ENCODE measurements at regions not wholly inside any gene's neighbourhood (a gene's known extent, or its start where the extent isn't known, plus 50 kb on each side); places are given as distances from the start of the nearest gene placed in this dataset.

DNA sequence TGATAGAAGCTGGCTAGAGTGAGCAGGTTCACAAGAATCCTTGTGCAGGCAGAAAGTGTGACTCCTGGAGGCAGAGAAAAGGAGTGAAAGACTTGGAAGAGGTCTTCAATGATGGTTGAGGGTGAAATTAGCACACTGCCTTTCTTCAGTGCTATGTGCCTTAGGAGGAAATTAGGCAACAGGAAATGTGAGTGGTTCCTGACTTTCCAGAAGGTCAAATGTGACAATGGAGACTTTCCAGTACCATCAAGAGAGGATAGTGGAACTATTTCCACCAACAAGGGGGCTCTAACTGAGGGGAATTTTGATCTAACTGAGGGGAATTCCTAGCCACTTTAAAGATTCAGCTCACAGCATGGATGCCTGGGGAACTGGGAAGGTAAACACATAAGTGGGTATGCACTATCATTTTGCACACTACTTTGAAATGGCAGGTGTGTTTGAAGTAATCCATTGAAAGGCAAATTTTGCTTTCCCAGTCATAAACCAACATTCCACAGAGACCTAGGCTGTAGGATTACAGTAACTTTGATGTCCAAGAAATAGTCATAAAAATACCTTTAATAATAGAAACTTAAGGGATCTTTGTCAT, 90.0 kb downstream of the PERP start:
- DNase-seq (ENCODE audit: low spot score) = no peak
- TF ChIP-seq, protein P1, sequence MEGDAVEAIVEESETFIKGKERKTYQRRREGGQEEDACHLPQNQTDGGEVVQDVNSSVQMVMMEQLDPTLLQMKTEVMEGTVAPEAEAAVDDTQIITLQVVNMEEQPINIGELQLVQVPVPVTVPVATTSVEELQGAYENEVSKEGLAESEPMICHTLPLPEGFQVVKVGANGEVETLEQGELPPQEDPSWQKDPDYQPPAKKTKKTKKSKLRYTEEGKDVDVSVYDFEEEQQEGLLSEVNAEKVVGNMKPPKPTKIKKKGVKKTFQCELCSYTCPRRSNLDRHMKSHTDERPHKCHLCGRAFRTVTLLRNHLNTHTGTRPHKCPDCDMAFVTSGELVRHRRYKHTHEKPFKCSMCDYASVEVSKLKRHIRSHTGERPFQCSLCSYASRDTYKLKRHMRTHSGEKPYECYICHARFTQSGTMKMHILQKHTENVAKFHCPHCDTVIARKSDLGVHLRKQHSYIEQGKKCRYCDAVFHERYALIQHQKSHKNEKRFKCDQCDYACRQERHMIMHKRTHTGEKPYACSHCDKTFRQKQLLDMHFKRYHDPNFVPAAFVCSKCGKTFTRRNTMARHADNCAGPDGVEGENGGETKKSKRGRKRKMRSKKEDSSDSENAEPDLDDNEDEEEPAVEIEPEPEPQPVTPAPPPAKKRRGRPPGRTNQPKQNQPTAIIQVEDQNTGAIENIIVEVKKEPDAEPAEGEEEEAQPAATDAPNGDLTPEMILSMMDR (IDR thresholded peaks at IDR 0.05) = no peak
- Histone ChIP-seq H3K27ac (no peak overlapping the region), H3K4me3 (no peak overlapping the region)

DNA sequence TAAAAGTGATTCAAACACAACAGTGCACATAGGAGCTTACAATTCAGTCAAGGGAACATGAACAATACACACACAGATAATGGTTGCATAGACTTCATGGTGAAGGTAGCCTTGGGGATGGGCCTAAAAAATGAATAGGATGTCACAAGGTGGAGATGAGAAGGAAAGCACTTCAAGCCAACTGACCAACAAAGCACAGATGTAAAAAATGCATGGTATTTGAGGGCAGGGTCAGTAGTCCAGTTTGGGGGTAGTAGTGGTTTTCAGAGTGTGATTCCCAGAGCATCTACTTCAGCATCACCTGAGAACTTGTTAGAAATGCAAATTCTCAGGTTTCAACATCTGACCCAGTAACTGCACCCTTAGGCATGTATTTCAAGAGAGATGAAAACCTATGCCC, 88.9 kb downstream of the PERP start:
- TF ChIP-seq, protein P1 (IDR thresholded peaks at IDR 0.05) = no peak
- no peak for DNase-seq (ENCODE audit: low spot score)
- Histone ChIP-seq H3K27ac (no peak overlapping the region), H3K4me3 (no peak overlapping the region)

DNA sequence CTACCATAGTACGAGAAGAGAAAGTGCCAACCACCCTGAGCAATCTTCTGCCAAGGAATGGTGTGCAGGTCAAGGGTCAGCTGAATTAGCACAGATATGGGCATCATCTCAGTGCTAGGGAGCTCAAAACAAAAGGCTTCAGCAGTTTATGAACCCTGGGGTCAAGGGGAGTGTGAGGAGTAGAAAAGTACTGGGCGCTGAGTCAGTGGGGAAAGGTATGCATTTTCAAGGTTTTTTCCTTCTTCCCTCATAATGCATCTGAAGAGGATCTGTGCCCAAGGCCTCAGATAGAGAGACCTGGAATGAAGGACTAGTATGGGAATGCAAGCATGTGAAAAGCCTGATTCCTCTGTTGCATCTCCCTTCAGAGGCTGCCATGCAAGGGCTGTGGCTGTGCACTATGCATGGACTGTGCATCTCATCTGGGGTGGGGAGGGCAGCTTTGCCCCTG, 81.7 kb downstream of the PERP start:
- TF ChIP-seq, protein P1 (IDR thresholded peaks at IDR 0.05) = no peak
- H3K27ac ChIP-seq = no peak overlapping the region
- no peak for DNase-seq (ENCODE audit: low spot score)
- H3K4me3 ChIP-seq = no peak overlapping the region

DNA sequence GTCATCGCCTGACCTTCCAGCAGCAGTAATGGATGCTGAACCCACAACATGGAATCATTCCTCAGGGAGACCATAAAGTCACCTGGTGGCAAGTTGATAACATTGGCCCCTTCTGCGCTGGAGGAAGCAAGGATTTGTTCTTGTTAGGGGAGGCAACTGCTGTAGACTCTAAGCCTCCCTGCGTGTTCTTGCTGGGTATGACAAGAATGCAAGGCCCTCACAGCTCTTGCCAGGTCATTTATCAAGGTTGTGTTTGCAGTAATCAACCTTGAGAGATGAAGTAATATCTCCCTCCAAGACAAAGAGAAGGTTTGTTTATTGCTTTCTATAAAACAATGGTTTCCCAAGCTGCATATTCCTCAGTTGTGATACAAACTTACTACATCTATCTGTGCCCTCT, 80.9 kb downstream of the PERP start:
- DNase-seq (ENCODE audit: low spot score) = no peak
- TF ChIP-seq, protein P1 (IDR thresholded peaks at IDR 0.05) = no peak
- no peak overlapping the region for H3K27ac ChIP-seq
- no peak overlapping the region for H3K4me3 ChIP-seq

DNA sequence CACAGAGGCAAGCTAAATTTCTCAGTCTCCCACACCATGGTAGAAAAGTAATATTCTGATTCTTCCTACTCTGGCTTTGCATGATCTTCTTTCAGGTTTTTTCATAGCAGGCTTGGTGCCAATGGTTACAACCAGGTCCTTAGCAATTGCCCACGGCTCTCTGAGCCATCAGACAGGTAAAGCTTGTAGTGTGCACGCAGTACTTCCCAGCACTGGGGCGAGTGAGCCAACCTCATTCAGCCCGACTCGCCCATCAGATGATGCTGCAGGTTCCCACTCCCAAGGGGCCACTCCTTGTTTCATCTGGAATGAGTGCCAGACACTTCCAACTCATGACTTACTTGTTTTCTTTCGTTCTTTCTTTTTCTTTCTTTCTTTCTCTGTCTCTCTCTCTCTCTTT, 78.3 kb downstream of the PERP start:
- Histone ChIP-seq H3K27ac (no peak overlapping the region), H3K4me3 (no peak overlapping the region)
- no peak for DNase-seq (ENCODE audit: low spot score)
- TF ChIP-seq, protein P1 (IDR thresholded peaks at IDR 0.05) = no peak

DNA sequence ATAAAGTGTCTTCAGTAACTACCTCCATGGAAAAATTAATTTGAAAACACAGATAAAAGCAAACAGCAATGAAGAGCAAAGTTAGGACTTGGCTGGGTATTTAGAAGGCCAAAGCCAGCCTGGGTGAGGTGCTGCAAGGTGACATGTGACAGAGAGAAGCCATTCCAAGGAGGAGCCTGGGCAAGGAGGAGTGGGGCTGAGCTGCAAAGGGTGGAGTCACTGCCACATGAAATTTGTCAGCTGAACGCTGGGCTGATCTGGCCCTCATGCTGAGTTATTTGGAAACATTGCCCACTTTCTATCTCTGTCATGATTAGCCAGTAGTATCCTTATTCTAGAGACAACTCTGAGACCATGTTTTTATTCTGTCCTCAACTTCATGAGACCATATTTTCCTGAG, 76.3 kb downstream of the PERP start:
- DNase-seq (ENCODE audit: low spot score) = no peak
- H3K4me3 ChIP-seq = no peak overlapping the region
- TF ChIP-seq, protein P1 (IDR thresholded peaks at IDR 0.05) = no peak
- H3K27ac ChIP-seq = no peak overlapping the region

DNA sequence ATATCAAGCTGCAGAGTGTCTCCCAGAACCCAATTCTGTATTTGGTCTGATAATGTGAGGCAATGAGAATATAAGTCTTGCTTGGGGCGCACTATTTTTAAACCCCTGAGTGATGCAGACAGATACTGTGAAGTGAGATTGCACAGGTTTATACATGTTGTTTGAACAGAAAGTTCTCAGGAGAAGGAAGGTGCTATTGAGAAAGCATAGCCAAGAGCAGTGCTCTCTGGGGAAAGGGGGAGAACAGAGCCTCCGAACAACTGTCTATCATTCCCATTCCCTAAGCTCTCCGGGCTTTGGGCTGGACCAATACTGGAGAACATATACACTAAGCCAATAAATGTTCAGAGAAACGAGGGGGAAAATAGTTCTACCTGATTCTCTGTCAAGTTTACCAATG, 75.8 kb downstream of the PERP start:
- TF ChIP-seq, protein P1 (IDR thresholded peaks at IDR 0.05) = no peak
- DNase-seq (ENCODE audit: low spot score) = no peak
- H3K4me3 ChIP-seq = no peak overlapping the region
- no peak overlapping the region for H3K27ac ChIP-seq
